Dedifferentiated amniotic fluid mesenchymal stem cell (primary cell): ENCODE measurements at regions not wholly inside any gene's neighbourhood (a gene's known extent, or its start where the extent isn't known, plus 50 kb on each side); places are given as distances from the start of the nearest gene placed in this dataset.

Source experiments
- DNase-seq: peaks from one replicate; pipeline ENCODE4 v3.0.0-alpha.2; 2016; ENCODE audit errors: extremely low spot score

- no peak for DNase-seq
These were observed 367.6 kb upstream of the JAG1 start for GRCh38 chr20:11041396-11041795.

DNA sequence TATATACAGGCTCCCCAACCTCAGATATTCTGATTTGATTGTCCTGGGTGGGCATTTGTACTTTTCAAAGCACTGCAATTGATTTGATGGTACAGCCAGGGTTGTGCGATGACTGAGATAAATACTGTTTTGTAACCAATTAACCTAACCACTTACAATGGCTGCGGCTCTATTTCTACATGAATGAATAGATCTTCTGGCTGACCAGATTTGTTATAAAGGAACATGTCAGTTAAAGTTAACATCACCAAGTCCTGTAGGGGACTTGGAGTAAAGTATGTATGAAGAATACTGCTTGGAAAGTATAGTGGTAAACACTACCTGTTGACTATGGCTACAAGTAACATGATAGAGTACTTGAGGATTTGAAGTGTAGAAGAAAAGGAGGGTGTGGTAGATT, 369.2 kb upstream of the JAG1 start:
- DNase-seq = no peak

- no peak for DNase-seq
These were observed 370.8 kb upstream of the JAG1 start for GRCh38 chr20:11044561-11044960.

- DNase-seq = no peak
These were observed 371.8 kb upstream of the JAG1 start for GRCh38 chr20:11045412-11046175.

DNA sequence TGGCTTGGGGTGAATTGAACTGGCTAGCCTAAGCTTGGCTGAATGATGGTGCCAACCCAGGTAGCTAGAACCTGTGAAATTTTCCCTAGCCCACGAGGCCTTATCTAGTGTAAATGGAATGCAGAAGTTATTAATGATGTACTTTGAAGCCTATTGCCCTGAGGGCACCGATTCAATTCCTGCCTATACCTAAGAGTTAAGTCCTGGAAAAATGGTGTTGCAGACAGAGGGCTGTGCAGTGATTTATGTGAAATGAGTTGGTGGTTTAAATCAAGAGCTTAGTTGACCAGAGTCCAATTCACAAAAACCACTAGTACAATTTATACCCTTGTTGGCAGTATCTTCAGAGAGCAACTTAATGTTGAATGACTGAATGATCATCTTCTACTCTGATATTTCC, 373.8 kb upstream of the JAG1 start:
- DNase-seq = no peak

DNA sequence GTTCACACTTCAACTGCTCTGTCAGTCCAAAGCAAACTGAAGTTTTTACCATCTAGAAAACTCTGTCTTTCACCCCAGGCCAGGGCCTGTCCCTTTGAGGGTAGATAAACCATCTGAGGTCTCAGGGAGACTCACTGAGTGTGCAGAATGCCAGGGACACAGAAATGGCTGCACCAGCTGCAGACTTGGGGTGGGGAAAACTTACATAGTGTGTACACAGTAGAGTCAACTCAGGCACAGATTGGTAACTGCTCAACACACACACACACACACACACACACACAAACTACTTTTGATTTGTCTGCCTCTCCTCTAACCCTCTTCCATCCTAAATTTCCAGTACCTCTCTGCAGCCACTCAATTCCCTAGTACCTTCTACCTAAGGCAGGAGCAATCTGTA, 374.9 kb upstream of the JAG1 start:
- no peak for DNase-seq

DNA sequence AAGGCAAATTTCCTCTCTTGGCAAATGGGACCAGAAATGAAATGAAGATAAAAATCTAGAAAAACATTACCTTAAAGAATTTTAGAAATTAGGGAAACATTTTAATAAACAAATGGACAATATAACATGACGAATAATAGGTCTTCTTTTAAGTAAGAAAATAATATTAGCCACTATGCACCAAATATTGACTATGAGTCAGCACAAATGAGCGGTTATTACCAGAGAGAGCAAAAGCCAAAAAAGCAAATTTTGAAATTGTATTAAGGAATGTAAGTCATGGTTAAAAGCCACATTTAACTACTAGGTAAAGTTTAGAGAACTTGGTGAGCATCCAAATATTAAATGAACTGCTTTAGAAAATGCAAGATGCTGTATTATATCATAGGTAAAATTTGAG, 376.6 kb upstream of the JAG1 start:
- DNase-seq = no peak

GRCh38 chr20:11051136-11051535, 377.3 kb upstream of the JAG1 start:
- DNase-seq = no peak

DNA sequence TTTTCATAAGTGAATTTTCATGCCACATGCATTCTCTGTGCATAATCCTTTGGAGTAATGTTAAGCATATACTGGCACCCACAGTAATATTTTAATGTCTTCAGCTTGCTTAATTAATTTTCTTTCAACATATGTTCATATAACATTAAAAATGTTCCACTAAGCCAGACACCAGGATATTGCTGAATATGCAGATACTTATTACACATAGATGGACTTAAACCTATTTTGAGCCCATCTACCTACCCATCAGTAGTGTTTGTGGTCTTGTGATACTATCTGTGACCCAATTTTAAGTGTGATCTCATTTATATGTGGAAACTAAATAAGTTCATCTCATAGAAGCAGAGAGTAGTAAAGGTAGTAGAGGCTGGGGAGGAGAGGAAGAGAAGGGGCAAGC, 379.5 kb upstream of the JAG1 start:
- no peak for DNase-seq

GRCh38 chr20:11054266-11054993, 380.6 kb upstream of the JAG1 start:
- no peak for DNase-seq

DNA sequence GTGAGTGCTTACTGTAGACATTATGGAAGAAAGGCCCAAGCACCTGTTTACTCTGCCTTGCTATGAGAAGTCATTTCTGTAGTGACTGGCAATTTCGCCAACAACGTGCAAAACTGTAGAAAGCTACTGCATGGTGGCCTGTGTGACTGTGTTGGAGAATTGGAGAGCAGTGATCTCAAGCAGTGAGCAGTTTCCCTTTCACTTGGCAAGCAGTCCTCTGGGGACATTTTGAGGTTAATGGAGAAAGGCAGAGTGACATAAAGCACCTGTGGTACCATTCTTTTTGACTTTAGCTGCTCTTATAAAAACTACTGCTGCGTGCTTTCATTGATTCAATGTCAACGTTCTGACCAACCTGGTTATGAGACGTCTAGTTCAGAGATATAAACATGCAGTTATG, 382.6 kb upstream of the JAG1 start:
- no peak for DNase-seq

GRCh38 chr20:11057624-11058023, 383.8 kb upstream of the JAG1 start:
- DNase-seq = no peak

- no peak for DNase-seq
These were observed 385.9 kb upstream of the JAG1 start for GRCh38 chr20:11059659-11060058.

GRCh38 chr20:11060423-11061185, 386.8 kb upstream of the JAG1 start:
- no peak for DNase-seq

DNA sequence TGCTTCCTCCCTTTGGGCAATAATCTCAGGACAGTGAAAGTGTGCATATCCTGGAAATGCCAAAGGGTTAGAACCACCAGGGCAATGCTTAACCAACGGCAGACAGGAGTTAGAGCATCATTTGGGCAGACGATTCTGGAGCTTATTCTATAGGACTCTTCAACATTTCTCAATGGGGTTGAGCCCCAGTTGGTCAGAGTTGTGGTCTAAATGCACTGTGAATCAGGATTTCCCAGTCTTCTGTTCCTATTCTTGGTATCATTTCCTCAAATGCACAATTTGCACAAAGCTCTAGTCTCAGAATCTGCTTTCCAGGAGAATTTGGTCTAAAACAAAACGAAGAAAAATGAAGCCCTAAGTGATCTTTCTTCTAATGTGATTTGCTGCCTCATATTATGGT, 389.6 kb upstream of the JAG1 start:
- DNase-seq = no peak

- no peak for DNase-seq
These were observed 391.1 kb upstream of the JAG1 start for GRCh38 chr20:11064946-11065345.

- DNase-seq = no peak
These were observed 393.6 kb upstream of the JAG1 start for GRCh38 chr20:11067359-11067758.

DNA sequence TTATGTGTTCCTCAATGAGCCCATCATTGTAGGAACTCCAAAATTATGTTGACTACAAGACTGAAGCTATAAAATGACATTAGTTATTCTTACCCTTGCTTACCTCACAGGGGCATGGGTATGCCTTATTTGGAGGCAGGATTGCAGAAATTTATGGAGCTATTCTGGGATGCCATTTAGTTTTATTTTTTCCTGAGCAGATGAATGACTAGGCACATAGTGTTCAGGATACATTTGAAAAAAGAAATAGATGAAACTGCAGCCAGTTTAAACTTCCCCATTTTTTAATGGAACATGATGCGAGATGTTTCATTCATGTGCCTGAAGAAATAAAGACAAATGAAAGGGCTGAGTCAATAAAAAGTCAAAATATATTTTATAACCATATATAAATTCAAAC, 399.2 kb upstream of the JAG1 start:
- DNase-seq = no peak

- no peak for DNase-seq
These were observed 402.8 kb upstream of the JAG1 start for GRCh38 chr20:11076434-11077105.

DNA sequence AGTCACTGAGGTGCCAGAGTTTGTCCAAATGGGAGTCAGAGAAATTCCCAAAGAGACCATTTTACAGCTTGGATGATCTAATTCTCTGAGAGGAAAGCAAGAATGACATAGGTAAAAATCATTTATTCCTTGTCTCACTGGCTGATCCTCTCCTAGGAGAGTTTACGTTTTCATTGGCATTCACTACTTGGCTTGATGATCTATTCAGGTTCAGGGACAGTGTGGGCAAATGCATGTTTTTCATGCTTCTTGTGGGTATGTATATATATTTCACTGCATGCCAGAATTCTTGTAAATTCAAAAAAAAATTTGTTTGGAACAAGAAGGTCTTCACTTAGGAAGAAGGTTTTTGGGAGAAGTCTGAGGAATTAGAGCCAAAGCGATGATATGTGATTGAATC, 403.4 kb upstream of the JAG1 start:
- DNase-seq = no peak

DNA sequence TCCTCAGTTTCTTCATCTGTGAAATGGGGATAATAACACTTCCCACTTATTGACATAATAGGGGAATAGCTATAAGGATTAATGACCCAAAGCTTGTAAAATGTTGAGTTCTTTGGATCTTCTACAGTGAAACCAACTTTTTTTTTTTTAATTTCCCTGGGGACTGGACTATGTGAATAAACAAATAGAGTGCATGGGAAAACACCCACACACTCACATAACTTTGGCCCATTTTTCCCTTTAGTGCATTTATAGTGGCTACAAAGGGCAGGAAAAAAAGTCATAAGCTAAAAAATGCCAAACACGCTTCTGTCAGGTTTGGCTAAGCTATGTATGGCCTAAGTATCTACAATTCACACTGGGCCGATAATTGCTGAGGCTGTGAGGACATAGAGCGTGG, 406.2 kb upstream of the JAG1 start:
- DNase-seq = no peak

DNA sequence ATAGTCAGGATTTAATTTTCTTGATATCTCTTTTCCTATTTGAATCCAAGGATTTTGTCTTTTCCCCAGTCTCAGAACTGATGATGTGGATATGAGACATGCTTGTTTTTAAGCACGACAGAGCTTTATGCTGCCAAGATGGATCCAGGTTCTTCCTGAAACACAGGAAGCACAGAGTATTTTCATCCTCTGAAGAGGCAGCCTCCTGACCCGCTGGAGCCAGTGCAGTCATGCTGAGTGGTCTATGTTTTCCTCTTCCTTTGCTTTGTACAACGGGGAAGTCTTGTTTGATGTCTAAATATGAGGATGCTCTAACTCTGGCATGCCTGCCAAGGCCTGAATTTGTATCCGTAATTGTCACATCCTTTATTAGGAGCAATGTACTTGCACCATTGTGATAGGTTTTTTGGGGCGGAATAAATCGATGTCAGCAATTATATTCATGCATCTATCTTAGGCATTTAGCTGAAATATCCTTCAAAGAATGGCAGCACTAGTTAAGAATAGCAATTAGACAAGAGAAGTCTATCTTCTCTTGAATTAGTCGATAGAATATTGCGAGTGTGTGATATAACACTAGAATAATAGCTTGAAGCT, 407.1 kb upstream of the JAG1 start:
- no peak for DNase-seq
